SK-N-SH treated with all-trans-retinoic acid at 6 μM for 48 hours (cell line): ENCODE measurements at regions not wholly inside any gene's neighbourhood (a gene's known extent, or its start where the extent isn't known, plus 50 kb on each side); places are given as distances from the start of the nearest gene placed in this dataset.

Source experiments
- ARNTL ChIP-seq: fragments of 450-650 bp; formaldehyde crosslinking; IDR thresholded peaks from 2 replicates; pipeline ENCODE4 v1.5.0; 2020; ENCODE audit warnings: low read depth, mild to moderate bottlenecking, moderate library complexity, borderline replicate concordance
- CREB5 ChIP-seq: fragments of 250-450 bp; sonication (Bioruptor Pico); IDR thresholded peaks from 2 replicates; pipeline ENCODE4 v1.5.1; 2020; ENCODE audit warnings: low read depth, mild to moderate bottlenecking, moderate library complexity
- CSRNP3 ChIP-seq: fragments of 250-450 bp; sonication (Bioruptor Pico); IDR thresholded peaks from 2 replicates; pipeline ENCODE4 v1.5.1; 2021; ENCODE audit warnings: mild to moderate bottlenecking, moderate library complexity
- OSR1 ChIP-seq: fragments of 250-450 bp; sonication (Bioruptor Pico); IDR thresholded peaks from 2 replicates; pipeline ENCODE4 v1.8.0; 2022; ENCODE audit warnings: moderate library complexity, mild to moderate bottlenecking, inconsistent platforms
- PATZ1 ChIP-seq: fragments of 250-450 bp; sonication (Bioruptor Pico); IDR thresholded peaks from 2 replicates; pipeline ENCODE4 v1.8.0; 2020; ENCODE audit warnings: mild to moderate bottlenecking, moderate library complexity, borderline replicate concordance
- RARB ChIP-seq: fragments of 250-450 bp; sonication (Bioruptor Pico); IDR thresholded peaks from 2 replicates; pipeline ENCODE4 v1.8.0; 2021; ENCODE audit warnings: mild to moderate bottlenecking, moderate library complexity
- TSHZ2 ChIP-seq: fragments of 250-450 bp; sonication (Bioruptor Pico); IDR thresholded peaks from 2 replicates; pipeline ENCODE4 v1.5.0; 2020; ENCODE audit warnings: mild to moderate bottlenecking, moderate library complexity

GRCh38 chr6:67184405-67184804 is 1450.7 kb upstream of the ADGRB3 start:
- no peak for TF ChIP-seq RARB (CRISPR knock-in tag)
- TF ChIP-seq ARNTL (CRISPR knock-in tag) = no peak
- TF ChIP-seq CSRNP3 = no peak
- no peak for TF ChIP-seq CREB5 (CRISPR knock-in tag)
- TF ChIP-seq OSR1 (CRISPR knock-in tag) = no peak
- no peak for TF ChIP-seq PATZ1 (CRISPR knock-in tag)
- TF ChIP-seq TSHZ2 (CRISPR knock-in tag) = no peak
